ENCODE measurements at regions not wholly inside any gene's neighbourhood (a gene's known extent, or its start where the extent isn't known, plus 50 kb on each side); places are given as distances from the start of the nearest gene placed in this dataset.
A peak's percentile ranks its signal among the peaks of the same experiment; 100 is the strongest.

DNA sequence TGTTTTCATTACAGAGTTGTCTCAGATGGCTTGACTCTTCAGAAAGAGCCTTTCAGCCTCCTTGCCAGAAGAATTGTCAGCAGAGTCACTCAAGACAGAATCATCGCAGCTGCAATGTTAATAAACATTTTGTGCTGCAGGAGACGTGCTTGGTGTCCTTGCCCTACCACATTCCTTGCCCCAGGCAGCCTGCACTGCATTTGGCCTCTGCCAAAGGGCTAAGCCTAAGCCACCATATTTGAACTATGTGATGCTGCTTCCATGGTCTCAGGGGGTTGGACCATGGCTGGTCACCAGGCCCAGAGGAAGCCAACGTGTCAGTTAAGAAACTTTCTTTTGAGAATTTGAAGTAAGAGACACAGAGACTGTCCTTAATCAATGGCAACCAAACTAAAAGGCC lies 145.4 kb downstream of the ACTL7B start:
- DNase-seq: no peak

DNA sequence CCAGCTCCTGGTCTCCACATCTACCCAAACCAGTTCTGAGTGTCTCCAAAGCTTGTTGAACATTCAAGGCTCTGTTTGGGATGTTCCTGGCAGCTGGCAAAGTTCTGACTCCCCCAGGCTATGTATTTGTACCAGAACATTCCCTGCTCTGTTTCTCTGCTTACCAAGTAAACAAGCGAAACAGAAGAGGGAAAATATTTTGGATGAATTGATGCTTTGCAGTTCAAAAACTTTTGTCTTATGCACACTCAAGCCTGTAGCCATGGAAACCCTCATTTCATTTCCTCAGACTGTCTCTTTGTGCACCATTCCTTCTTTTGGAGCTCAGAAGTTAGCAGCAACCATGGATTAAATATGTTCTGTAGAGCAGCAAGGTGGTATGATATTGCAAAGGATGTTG lies 145.8 kb downstream of the ACTL7B start:
- no peak for DNase-seq

DNA sequence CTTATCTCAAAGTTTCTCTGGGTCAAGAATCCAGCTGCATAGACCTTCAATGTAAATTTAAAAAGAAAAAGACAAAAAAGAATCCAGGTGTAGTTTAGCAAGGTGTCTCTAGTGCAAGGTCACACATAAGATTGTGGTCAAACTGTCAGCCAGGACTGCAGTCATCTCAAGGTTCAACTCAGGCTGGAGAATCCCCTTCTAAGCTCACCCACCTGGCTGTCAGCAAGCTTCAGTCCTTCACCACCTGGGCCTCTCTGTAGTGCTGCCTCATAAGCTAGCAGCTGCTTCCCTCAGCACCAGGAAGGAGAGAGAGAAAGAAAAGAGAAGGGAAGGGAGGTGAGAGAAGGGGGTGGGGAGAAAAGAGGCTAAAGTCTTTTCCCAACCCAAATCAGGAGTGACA lies 146.7 kb downstream of the ACTL7B start:
- no peak for DNase-seq

DNA sequence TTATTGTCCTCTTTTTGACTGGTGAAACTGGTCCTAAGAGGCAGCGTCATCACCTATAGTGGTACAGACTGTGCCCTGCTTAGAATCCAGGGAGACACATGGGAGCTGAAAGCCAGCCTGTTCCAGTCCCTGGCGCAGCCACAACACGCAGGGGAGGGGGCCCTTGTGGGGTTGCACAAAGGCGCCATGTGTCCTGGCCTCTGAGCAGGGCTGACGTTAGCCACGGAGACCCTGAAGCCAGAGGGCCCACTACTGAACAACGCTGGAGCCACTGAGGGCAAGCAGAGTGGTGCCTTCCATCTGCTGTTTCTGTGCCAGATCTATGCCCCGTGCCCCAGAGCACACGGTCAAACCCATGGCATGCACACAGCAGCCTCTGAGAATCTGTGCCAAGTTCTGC lies 147.3 kb downstream of the ACTL7B start:
- no peak for DNase-seq

DNA sequence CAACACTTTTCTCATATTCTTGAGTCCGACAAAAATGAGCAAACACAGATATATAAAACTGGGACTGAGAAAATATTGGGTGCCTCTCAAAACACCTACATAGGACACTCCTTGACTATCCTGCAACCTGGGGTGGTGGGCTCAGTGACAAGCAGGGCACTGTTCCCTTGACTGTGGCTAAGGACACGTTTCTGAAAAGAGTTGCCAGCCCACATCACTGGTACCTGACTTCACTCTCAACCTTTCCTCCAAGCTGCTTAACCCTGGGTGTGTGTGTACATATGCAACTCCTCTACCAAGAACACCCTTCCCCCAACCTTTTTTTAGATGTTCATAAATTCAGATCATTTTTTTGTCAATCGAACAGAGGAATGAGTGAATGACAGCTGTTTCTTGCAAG lies 148.7 kb downstream of the ACTL7B start:
- DNase-seq: no peak

DNA sequence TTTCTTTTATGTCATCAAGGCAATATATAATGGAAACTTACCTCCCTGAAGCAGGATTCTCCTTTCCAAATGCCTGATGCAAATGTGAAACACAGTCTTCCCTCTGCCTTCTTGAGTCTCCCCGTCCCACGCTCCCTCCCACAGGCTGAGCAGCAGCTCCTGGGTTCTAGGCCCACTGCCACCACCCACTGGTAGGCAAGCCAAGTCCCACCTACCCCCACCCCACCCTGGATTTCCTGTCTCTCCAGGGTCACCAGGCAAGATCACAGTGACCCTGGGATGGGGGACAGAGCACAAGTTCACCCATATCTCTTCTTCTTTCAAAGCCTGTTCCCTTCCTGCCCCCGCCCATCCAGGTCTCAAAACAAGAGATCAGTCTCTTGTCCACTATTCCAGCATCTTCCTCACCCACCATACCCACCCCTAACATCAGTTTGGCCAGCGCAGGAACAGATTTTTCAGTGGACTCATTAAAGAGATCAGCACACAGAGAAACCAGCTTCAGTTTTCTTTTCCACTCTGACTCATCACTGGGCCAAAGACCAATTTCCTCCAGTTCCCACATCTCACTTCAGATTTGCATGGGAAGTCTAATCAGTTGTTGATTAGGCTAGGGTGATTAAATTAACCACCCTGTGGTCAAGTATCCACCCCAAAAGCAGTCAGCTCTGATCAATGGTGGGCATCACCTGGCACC lies 151.5 kb downstream of the ACTL7B start:
- peak; percentile 24 for DNase-seq

DNA sequence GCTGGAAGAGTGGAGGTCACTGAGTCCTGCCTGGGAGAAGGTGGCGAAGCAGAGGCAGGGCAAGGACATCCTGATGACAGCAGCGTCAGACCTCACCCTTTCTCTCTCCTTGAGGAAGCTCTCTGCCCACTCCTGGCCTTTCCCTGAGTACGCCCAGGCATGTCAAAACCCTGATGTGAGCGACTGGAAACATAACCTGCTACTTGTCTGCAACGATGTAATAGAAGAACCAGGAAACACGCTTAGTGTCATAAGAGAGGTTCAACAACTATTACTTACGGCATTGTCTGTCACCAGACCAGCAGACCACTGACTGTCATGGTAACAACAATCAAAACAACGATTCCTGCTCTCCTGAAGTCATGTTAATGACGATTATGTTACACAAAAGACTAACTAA lies 152.4 kb downstream of the ACTL7B start:
- no peak for DNase-seq

DNA sequence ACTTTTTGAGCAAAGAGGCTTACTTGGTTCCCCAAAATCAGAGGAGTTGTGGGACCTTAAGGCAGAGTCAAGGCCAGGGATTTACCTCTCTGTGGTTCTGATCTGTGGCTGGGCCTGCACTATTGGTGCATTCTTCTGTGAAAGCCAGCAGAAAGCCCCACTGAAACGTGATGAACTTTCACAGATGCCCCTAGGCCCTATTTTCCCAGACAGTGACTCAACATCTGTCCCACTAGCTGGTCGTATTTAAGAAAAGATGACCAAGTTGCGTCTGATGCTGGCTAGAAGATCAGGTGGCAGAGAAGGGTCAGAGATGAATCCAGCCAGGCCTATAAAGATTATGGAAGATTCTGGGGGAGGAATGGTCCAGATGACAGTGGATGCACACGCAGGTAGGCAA lies 153.1 kb downstream of the ACTL7B start:
- no peak for DNase-seq

DNA sequence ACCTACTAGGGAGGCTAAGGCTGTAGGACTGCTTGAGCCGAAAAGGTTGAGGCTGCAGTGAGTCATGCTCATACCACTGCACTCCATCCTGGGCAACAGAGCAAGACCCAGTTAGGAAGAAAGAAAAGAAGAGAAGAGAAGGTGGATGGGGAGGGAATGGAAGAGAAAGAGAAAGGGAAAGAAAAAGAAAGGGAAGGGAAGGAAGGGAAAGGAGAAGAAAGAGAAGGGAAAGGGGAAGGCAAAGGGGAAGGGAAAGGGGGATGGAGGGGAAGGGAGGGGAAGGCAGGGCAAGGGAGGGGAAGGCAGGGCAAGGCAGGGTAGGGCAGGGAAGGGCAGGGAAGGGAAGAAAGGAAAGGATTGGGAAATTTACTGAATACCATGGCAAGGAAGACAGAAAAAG lies 157.0 kb downstream of the ACTL7B start:
- no peak for DNase-seq

DNA sequence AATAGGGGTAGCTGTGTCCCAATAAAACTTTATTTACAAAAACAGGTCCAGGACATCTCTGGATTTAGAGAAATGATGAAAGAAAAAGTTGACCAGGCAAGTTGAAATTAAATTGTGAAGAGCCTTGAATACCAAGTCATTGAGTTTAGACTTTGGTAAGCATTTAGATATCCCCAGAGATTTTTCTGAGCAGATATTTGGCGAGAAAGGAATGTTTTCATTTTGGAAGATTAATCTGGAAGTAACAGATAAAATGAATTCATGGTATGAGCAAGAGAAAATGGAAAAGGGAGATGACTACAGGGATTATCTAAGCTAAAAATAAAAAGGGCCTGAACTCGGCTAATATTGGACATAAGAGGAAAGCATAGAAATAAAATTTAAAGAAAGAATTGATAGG lies 157.6 kb downstream of the ACTL7B start:
- DNase-seq: no peak

DNA sequence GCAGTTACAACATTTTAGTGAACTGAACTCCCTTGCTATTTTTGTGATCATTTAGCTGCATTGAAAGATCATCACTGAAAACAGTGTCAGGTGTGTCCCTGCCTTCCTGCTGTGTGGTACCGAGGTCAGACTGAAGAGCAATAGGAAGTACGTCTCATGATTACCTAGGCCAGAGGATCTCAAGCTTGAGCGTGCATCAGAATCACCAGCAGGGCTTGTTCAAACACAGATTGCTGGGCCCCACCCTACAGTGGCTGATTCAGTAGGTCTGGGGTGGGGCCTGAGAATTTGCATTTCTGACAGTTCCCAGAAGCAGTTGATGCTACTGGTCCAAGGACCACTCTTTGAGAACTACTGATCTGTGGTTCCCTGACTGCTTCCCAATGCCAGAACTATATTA lies 159.6 kb downstream of the ACTL7B start:
- no peak for DNase-seq

DNA sequence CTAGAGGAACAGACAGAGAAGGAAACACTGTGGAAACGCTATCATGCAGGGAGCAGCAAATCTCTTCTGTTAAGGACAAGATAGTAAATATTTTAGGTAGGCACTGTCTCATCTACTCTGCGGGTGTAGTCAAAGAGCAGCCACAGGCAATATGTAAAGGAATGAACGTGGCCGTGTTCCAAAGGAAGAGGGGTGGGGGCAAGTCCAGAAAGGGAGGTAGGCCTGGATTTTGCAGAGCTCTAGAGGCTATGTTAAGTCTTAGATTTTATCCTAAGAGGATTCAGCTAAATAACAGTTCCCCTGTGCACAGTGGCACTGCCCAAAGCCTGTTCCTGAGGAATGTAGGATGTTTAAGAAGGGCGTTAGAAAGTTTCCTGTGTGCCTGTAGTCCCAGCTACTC lies 161.6 kb downstream of the ACTL7B start:
- DNase-seq: no peak

DNA sequence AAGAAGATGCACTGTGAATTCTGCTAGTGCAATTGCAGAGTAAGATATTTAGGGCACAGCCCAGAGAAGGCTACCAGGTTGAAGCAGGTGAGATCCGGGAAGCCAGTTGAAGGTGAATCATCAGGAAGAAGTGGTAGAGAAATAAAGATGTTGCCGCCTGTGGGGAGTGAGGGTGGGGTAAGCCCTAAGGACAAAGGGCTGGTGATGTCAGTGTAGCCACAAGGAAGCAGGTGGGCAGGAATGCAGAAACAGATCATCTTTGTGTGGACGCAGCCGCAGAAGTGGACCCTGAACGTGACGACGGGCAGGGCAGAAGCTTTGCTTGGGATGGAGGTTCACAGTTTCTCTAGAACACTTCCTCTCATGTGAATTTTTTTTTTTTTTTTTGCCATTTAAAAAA lies 164.2 kb downstream of the ACTL7B start:
- DNase-seq: no peak

DNA sequence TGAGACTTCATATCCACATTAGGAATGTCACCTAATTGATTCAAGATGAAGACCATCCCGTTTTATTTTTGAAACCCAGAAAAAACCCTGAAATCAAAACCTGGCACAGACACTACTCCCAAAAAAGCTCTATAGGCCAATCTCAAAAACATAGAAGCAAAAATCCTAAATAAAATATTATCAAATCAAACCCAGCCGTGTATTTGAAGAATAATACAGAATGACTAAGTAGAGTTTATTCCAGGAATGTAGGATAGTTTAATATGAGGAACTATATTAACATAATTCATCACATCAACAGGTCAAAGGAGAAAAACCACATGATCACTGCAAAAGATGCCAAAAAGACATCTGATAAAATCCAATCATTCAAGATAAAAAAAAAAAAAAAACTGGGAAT lies 167.1 kb downstream of the ACTL7B start:
- peak; percentile 69 for DNase-seq

DNA sequence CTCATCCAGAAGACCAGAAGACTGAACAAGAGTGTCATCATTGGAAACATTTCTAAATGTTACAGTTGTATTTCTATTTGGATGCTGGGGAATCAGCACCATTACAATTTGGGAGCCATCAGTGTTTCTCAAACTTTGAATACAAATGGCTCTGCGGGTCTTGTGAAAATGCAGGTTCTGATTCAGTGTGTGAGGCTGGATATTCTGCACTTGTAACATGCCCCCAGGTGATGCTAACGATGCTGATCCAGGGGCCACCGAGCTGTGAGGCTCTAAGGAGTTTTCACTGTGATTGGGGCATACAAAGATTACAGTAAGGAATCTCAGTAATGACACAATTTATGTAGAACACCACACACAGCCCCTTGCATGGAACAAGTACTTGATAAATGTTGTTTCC lies 167.7 kb downstream of the ACTL7B start:
- DNase-seq: no peak

DNA sequence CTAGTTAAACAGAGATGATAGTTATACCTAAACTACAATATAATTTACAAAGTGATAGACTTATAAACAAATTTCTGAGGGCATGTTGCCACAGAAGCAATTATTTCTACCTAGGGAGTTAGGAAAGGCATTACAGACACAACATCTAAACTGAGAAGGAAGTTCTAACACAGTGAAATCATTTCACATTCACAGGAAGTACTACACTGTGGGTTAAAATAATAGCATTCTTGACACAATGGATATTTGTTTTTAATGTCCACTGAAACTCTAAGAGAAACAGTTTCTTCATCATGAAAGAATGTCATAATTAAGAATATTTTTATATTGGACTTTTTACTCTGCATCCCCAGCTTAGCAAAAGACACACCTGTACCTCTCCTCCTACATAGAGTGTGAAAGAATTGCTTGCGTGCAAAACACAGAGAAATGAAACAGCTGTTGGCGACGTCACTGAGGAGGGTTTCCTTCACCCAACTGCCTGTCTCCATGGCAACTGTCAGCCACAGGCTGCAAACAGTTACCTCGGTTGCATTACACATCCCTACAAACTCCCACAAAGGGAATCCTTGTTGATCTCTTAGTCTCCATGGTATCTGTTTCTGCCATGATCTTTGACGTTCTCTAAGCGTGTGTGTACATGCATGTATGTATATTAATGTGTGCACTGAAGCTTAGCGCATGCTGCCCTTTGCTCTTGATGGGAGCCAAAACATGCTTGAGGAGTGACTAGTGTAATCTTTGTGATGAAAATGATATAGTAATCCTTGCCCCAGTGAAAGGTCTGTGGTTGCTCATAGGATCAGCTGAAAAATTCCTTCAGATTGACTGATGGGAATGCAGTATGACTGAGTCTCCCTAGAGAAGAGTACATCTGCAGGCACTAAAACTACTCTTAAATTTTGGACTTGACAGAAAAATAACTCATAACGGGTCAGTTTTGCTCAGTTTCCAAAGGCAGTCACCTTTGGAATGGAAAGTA lies 168.5 kb downstream of the ACTL7B start:
- peak; percentile 92 for DNase-seq

DNA sequence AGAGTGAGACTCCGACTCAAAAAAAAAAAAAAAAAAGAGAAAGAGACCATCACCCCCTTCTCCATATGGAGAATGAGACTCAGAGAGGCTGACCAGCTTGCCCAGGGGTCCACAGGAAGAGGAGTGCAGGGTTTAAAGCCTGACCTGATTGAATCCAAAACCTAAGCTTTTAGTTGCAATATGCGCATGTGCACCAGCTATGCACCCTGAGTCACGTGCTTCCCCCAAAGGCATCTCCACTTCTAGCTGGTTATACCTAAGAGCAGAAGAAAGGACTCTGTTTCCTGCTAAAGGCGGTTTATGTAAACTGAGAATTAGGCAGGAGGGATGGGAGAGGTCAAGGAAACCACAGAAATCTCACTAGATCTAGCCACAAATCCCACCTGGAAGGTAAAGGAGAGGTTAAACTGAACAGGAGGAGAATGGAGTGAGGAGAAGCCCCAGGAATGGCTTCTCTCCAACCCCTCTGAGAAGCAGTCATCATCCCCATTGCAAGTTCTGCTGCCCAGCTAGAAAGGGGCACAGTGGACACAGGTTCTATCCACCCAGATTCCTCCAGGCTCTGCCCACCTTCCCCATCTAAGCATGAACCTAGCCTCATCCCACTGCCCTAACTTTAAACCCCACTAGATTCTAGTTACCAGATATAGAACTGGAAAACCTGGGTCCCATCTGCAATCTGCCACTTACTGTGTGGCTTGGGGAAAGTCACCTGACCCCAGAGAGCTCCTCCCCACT lies 171.3 kb downstream of the ACTL7B start:
- DNase-seq: no peak

DNA sequence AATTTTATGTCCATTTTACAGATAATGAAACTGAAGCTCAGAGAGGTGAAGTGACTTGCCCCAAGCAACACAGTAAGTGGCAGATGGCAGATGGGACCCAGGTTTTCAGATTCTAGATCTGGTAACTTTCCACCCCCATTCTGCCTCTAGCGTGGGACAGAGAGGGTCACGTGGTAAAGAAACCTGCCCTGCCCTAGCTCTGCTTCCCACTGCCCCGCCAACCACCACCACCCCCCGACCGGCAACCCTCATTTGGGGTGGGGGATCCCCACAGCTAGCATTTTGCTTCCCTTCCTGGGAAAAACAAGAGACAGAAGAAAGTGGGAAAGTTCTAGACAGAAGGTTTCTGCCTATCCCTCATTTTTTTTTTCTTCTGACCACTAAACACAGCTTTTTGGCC lies 172.5 kb downstream of the ACTL7B start:
- no peak for DNase-seq

DNA sequence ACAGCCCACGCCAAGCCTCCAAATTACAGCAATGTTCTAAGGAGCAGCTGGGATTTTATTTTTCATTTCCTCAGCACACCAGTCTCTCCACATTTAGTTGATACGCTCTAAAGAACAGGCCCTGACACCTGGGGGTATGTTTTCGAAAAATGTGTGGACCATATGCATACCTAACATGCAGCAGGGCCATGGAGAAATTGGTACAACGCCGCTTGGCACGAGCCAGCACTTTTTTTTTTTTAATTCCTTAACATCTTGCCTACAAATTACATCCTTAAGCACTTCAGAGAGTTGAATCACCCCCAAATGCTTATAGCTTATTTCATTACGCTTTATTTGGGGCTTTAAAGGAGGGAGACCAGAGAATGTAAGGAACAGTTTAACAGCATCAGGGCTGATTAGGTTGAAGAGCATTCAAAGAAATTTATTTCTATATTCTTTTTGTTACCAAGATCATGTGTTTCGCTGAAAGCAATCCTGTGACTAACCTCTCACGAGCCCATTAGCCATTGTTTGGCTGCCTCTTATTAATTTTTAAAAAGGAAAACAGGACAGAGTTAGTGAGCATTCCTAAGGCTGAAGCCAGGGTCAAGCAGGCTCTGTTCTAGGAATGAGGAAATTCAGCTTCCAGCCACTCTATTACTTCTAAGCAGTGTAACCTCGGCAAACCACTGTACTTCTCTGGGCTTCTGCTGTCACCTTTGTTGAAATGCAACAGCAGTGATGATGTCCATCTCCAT lies 173.8 kb downstream of the ACTL7B start:
- DNase-seq: peak; percentile 53

DNA sequence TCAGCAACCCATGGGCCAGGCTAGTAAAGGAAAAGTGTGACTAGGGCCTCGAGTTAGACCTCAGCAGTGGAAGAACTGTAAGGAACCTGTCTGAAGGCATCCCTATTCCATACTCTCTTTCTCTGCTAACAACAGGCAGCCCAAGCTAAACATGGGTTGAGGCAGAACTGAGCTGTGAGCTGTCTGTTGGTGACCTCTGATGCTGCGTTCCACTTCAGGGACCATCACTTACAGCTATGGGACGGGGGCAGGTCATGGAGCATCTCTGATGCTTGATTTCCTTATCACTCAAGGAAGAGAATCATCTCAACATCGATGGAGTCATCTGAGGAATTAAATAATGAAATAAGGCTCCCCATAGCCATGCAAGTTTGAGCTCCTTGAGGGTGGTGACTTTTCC lies 174.8 kb downstream of the ACTL7B start:
- no peak for DNase-seq

DNA sequence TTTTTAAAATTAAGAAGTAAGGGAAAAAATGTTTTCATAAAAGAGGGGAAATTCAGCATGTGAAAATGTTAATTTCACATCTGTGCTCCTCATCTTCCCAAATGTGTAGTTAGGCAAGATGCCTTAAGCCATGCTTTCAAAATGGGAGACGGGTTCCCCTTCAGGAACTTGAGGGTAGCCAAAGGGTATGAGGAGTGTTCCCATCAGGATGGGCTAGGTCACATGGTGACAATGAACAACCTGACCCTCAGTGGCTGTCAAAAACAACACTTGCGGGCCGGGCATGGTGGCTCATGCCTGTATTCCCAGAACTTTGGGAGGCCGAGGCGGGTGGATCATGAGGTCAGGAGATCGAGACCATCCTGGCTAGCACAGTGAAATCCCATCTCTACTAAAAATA lies 178.0 kb downstream of the ACTL7B start:
- no peak for DNase-seq

DNA sequence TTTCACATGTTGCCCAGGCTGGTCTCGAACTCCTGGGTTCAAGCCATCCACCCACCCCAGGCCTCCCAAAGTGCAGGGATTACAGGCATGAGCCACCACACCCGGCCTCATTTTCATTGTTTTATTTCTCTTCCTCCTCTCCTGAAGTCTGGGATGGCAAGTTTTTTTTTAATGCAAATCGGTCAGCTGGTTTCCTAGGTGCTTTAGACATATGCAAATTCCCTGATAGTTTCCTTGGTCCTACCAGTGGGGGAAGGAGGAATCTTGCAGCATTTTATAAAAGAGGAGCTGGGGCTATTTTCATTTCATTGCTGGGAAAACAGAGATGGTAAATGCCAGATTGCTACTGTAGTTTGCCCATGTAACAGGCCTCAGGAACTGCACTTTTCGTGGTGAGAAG lies 179.4 kb downstream of the ACTL7B start:
- no peak for DNase-seq

DNA sequence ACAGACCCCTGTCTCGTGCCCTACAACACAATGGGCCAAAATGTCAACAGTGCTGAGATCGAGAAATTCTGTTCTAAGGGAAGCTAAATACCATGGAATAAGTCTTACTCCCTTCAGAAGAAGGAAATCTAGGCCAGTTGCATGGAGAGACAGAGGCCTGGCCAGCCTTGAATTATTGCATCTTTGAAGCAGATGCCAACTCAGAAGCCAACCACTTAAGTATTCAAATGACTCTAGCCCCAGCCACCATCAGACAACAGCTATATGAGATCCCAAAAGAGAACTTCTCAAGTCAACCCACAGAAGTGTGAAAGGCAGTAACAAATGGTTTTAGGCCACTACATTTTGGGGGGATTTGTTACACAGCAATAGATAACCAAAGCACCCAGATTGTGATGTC lies 180.1 kb downstream of the ACTL7B start:
- no peak for DNase-seq
